Neural progenitor cell (in vitro differentiated cells): ENCODE measurements at regions not wholly inside any gene's neighbourhood (a gene's known extent, or its start where the extent isn't known, plus 50 kb on each side); places are given as distances from the start of the nearest gene placed in this dataset.

Source experiments
- DNase-seq: peaks from one replicate; pipeline ENCODE4 v3.0.0-alpha.2; 2016; ENCODE audit warnings: low spot score
- H2AFZ ChIP-seq: fragments of 200-600 bp; sonication (generic); replicated peaks from 2 replicates; pipeline ENCODE4 v1.6.1; 2016; ENCODE audit warnings: antibody characterized with exemption
- H3F3A ChIP-seq: fragments of 200-600 bp; sonication (generic); 2 replicates; pipeline ENCODE4 v1.6.1; 2016; ENCODE audit warnings: antibody characterized with exemption, low read depth
- H3K27ac ChIP-seq: fragments of 200-600 bp; sonication (generic); 2 replicates; pipeline ENCODE4 v1.5.1; 2016; ENCODE audit warnings: mild to moderate bottlenecking
- H3K27me3 ChIP-seq: fragments of 200-600 bp; sonication (generic); 2 replicates; pipeline ENCODE4 v1.6.1; 2016; ENCODE audit warnings: mild to moderate bottlenecking, moderate library complexity
- H3K36me3 ChIP-seq: fragments of 200-600 bp; sonication (generic); 2 replicates; pipeline ENCODE4 v1.5.1; 2016
- H3K4me1 ChIP-seq: fragments of 200-600 bp; sonication (generic); 2 replicates; pipeline ENCODE4 v1.6.1; 2016; ENCODE audit warnings: mixed run types
- H3K4me2 ChIP-seq: fragments of 200-600 bp; sonication (generic); 2 replicates; pipeline ENCODE4 v1.6.1; 2016
- H3K4me3 ChIP-seq: fragments of 200-600 bp; sonication (generic); 2 replicates; pipeline ENCODE4 v1.5.1; 2016
- H3K79me2 ChIP-seq: fragments of 200-600 bp; sonication (generic); 2 replicates; pipeline ENCODE4 v1.6.1; 2016; ENCODE audit warnings: low read depth
- H3K9ac ChIP-seq: fragments of 200-600 bp; sonication (generic); 2 replicates; pipeline ENCODE4 v1.6.1; 2016
- H3K9me3 ChIP-seq: fragments of 200-600 bp; sonication (generic); 2 replicates; pipeline ENCODE4 v1.5.1; 2016; ENCODE audit warnings: low read depth
- H4K20me1 ChIP-seq: fragments of 200-600 bp; sonication (generic); 2 replicates; pipeline ENCODE4 v1.6.1; 2016; ENCODE audit warnings: low read depth
- H3K27ac Mint-ChIP-seq: 3 replicates; pipeline ENCODE4 v1.8.0; 2021; ENCODE audit warnings: mixed read lengths
- H3K27me3 Mint-ChIP-seq: 2 replicates; pipeline ENCODE4 v1.8.0; 2022; ENCODE audit warnings: low read depth, mild to moderate bottlenecking, inconsistent platforms, moderate library complexity, mixed read lengths; ENCODE audit not compliant: insufficient read depth
- H3K36me3 Mint-ChIP-seq: 3 replicates; pipeline ENCODE4 v1.8.0; 2021; ENCODE audit warnings: mixed read lengths
- H3K4me1 Mint-ChIP-seq: 3 replicates; pipeline ENCODE4 v1.8.0; 2021; ENCODE audit warnings: mixed read lengths
- H3K4me3 Mint-ChIP-seq: 3 replicates; pipeline ENCODE4 v1.8.0; 2021; ENCODE audit warnings: mild to moderate bottlenecking, moderate library complexity, mixed read lengths
- H3K9me3 Mint-ChIP-seq: 3 replicates; pipeline ENCODE4 v1.8.0; 2020; ENCODE audit warnings: mixed read lengths
- CTCF ChIP-seq: fragments of 200-600 bp; sonication (generic); IDR thresholded peaks from 2 replicates; pipeline ENCODE4 v1.5.1; 2017; ENCODE audit warnings: antibody characterized with exemption, mild to moderate bottlenecking
- EZH2 ChIP-seq: fragments of 200-600 bp; sonication (generic); IDR thresholded peaks from 2 replicates; pipeline ENCODE4 v1.6.1; 2017; ENCODE audit warnings: antibody characterized with exemption, mild to moderate bottlenecking, moderate library complexity
- EZH2phosphoT487 ChIP-seq: fragments of 200-600 bp; sonication (generic); IDR thresholded peaks from 2 replicates; pipeline ENCODE4 v1.6.1; 2017; ENCODE audit warnings: antibody characterized with exemption

DNA sequence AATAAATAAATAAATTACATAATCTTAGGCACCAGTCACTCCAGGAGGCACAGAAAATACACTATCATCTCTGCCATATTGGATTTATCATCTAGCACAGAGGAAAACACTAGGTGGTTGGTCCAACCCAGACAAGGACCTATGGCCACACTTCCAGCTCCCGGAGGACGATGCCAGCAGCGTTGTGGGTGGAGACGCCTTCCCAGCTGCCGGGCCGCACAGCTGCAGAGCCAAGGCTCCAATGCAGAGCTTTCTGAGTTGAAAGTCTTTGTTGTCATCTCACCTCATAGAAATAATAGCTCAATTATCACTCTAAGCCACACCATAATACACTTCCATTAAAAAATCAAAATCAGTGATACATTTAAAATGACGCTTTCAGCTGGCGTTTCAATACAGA lies 457.1 kb upstream of the SALL3 start:
- H3K9ac ChIP-seq: no peak overlapping the region
- H3K4me1 ChIP-seq: peaks cover 4% of the 10 kb centered on the region
- no peak overlapping the region for H3K4me3 ChIP-seq
- H3K27ac Mint-ChIP-seq: no peak overlapping the region
- no peaks in the 10 kb centered on the region for H3K9me3 Mint-ChIP-seq
- no peaks in the 10 kb centered on the region for H3K36me3 ChIP-seq
- H3K4me1 Mint-ChIP-seq: peaks cover 26% of the 10 kb centered on the region
- H3K27me3 Mint-ChIP-seq: peaks cover 14% of the 10 kb centered on the region
- no peaks in the 10 kb centered on the region for H3K27me3 ChIP-seq
- H3K36me3 Mint-ChIP-seq: no peaks in the 10 kb centered on the region
- no peak for TF ChIP-seq EZH2phosphoT487
- no peak for TF ChIP-seq EZH2
- TF ChIP-seq CTCF: no peak
- no peaks in the 10 kb centered on the region for H3F3A ChIP-seq
- no peak overlapping the region for H2AFZ ChIP-seq
- H3K79me2 ChIP-seq: no peaks in the 10 kb centered on the region
- no peaks in the 10 kb centered on the region for H3K9me3 ChIP-seq
- no peak overlapping the region for H3K4me3 Mint-ChIP-seq
- no peaks in the 10 kb centered on the region for H4K20me1 ChIP-seq
- H3K27ac ChIP-seq: no peak overlapping the region
- no peak for DNase-seq
- H3K4me2 ChIP-seq: no peak overlapping the region

DNA sequence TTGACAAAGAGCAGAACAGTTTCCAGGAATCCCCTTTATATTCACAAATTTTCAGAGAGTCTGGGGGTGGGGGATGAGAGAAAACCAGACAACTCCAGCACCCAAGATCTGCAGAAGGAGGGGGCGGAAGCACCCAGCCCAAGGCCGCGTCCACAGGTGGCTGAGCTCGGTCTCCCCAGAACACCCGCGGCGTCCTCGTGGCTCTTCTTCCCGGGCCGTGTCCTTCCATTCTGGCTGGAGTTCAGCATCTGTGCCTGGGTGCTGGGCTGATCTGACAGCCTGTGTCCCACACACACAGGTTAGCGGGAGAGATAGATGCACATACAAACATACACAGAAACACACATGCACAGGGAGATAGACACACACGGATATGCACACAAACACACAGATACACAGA lies 455.8 kb upstream of the SALL3 start:
- H3K27ac Mint-ChIP-seq: no peak overlapping the region
- H3K4me1 Mint-ChIP-seq: peaks cover 37% of the 10 kb centered on the region
- Histone ChIP-seq H3F3A (no peaks in the 10 kb centered on the region), H3K27ac (no peak overlapping the region), H3K36me3 (no peaks in the 10 kb centered on the region), H4K20me1 (no peaks in the 10 kb centered on the region), H3K79me2 (no peaks in the 10 kb centered on the region), H3K27me3 (no peaks in the 10 kb centered on the region), H3K9me3 (no peaks in the 10 kb centered on the region), H3K9ac (no peak overlapping the region), H3K4me3 (no peak overlapping the region), H2AFZ (no peak overlapping the region), H3K4me1 (peaks cover 10% of the 10 kb centered on the region), H3K4me2 (no peak overlapping the region)
- H3K9me3 Mint-ChIP-seq: no peaks in the 10 kb centered on the region
- no peaks in the 10 kb centered on the region for H3K36me3 Mint-ChIP-seq
- H3K27me3 Mint-ChIP-seq: peaks cover 16% of the 10 kb centered on the region
- DNase-seq: no peak
- H3K4me3 Mint-ChIP-seq: no peak overlapping the region
- TF ChIP-seq EZH2 (no peak), EZH2phosphoT487 (no peak), CTCF (no peak)

GRCh38 chr18:78525366-78526111 lies 454.1 kb upstream of the SALL3 start:
- Histone ChIP-seq H3K36me3 (no peaks in the 10 kb centered on the region), H2AFZ (no peak overlapping the region), H3K4me2 (no peak overlapping the region), H4K20me1 (no peaks in the 10 kb centered on the region), H3K27me3 (no peaks in the 10 kb centered on the region), H3K79me2 (no peaks in the 10 kb centered on the region), H3K27ac (no peak overlapping the region), H3K4me3 (no peak overlapping the region), H3K9me3 (no peaks in the 10 kb centered on the region), H3F3A (no peaks in the 10 kb centered on the region), H3K4me1 (peaks cover 18% of the 10 kb centered on the region), H3K9ac (no peak overlapping the region)
- no peak overlapping the region for H3K27ac Mint-ChIP-seq
- no peaks in the 10 kb centered on the region for H3K9me3 Mint-ChIP-seq
- no peak overlapping the region for H3K4me3 Mint-ChIP-seq
- peaks cover 39% of the 10 kb centered on the region for H3K4me1 Mint-ChIP-seq
- H3K27me3 Mint-ChIP-seq: peaks cover 16% of the 10 kb centered on the region
- no peaks in the 10 kb centered on the region for H3K36me3 Mint-ChIP-seq
- DNase-seq: no peak
- TF ChIP-seq EZH2: no peak
- no peak for TF ChIP-seq EZH2phosphoT487
- no peak for TF ChIP-seq CTCF
